ENCODE measurements at regions not wholly inside any gene's neighbourhood (a gene's known extent, or its start where the extent isn't known, plus 50 kb on each side); places are given as distances from the start of the nearest gene placed in this dataset.

GRCh38 chr10:22839639-22840038 lies 88.2 kb upstream of the ARMC3 start:
- TF ChIP-seq CTCF (IDR thresholded peaks at IDR 0.05) (no peak), EP300 (IDR thresholded peaks at IDR 0.05) (no peak)
